Chondrocyte (in vitro differentiated cells): ENCODE measurements at regions not wholly inside any gene's neighbourhood (a gene's known extent, or its start where the extent isn't known, plus 50 kb on each side); places are given as distances from the start of the nearest gene placed in this dataset.
"Not testable (repeated sequence)": the region's sequence is repeated elsewhere in the genome, so short reads cannot be mapped to it uniquely, and the experiment has no call there.

Experiments used
- DNase-seq: peaks from one replicate; pipeline ENCODE4 v3.0.0; 2021; ENCODE audit warnings: mixed read lengths, low spot score
- H3K27ac Mint-ChIP-seq: one replicate; pipeline ENCODE4 v1.8.0; 2021; ENCODE audit warnings: mild to moderate bottlenecking, moderate library complexity, mixed read lengths; ENCODE audit not compliant: unreplicated experiment
- H3K27me3 Mint-ChIP-seq: 2 replicates; pipeline ENCODE4 v1.8.0; 2021; ENCODE audit warnings: low read depth, mixed read lengths
- H3K36me3 Mint-ChIP-seq: 2 replicates; pipeline ENCODE4 v1.8.0; 2021; ENCODE audit warnings: low read depth, mixed read lengths
- H3K4me1 Mint-ChIP-seq: 2 replicates; pipeline ENCODE4 v1.8.0; 2021; ENCODE audit warnings: low read depth, mild to moderate bottlenecking, mixed read lengths
- H3K4me3 Mint-ChIP-seq: one replicate; pipeline ENCODE4 v1.8.0; 2021; ENCODE audit warnings: mild to moderate bottlenecking, moderate library complexity, mixed read lengths; ENCODE audit not compliant: unreplicated experiment
- H3K9me3 Mint-ChIP-seq: 2 replicates; pipeline ENCODE4 v1.8.0; 2021; ENCODE audit warnings: low read depth, mixed read lengths
- CTCF ChIP-seq: fragments of 200-600 bp; sonication (generic); IDR thresholded peaks from 2 replicates; pipeline ENCODE4 v1.5.0; 2021; ENCODE audit warnings: antibody characterized with exemption, mild to moderate bottlenecking, moderate library complexity

GRCh38 chr22:44569561-44569991 lies 71.5 kb upstream of the RTL6 start:
- Mint-ChIP-seq H3K36me3 (peaks cover 2% of the 10 kb centered on the region), H3K27me3 (peaks cover 5% of the 10 kb centered on the region), H3K27ac (no peak overlapping the region), H3K4me3 (no peak overlapping the region), H3K4me1 (peaks cover 7% of the 10 kb centered on the region), H3K9me3 (peaks cover 18% of the 10 kb centered on the region)
- no peak for TF ChIP-seq CTCF
- DNase-seq, result no peak

DNA sequence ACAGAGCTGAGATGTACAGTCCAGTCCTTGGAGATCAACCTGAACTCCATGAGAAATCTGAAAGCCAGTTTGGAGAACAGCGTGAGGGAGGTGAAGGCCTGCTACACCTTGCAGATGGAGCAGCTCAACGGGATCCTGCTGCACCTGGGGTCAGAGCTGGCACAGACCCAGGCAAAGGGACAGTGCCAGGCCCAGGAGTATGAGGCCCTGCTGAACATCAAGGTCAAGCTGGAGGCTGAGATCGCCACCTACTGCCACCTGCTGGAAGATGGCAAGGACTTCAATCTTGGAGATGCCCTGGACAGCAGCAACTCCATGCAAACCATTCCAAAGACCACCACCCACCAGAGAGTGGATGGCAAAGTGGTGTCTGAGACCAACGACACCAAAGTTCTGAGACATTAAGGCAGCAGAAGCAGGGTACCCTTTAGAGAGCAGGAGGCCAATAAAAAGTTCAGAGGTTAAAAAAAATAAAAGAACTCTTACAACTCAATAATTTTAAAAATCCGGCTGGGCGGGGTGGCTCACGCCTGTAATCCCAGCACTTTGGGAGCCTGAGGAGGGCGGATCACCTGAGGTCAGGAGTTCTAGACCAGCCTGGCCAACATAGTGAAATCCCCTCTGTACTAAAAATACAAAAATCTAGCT lies 69.9 kb upstream of the RTL6 start:
- Mint-ChIP-seq H3K4me1 (no peaks in the 10 kb centered on the region), H3K4me3 (no peak overlapping the region), H3K27me3 (peaks cover 3% of the 10 kb centered on the region), H3K9me3 (peaks cover 32% of the 10 kb centered on the region), H3K27ac (no peak overlapping the region), H3K36me3 (peaks cover 6% of the 10 kb centered on the region)
- no peak for DNase-seq
- TF ChIP-seq CTCF, result peak; percentile 77

- H3K36me3 Mint-ChIP-seq, H3K4me3 Mint-ChIP-seq, H3K27ac Mint-ChIP-seq, H3K27me3 Mint-ChIP-seq, H3K4me1 Mint-ChIP-seq, DNase-seq: not testable (repeated sequence)
- peaks cover 32% of the 10 kb centered on the region for H3K9me3 Mint-ChIP-seq
These were observed 69.4 kb upstream of the RTL6 start for GRCh38 chr22:44567378-44567841.

DNA sequence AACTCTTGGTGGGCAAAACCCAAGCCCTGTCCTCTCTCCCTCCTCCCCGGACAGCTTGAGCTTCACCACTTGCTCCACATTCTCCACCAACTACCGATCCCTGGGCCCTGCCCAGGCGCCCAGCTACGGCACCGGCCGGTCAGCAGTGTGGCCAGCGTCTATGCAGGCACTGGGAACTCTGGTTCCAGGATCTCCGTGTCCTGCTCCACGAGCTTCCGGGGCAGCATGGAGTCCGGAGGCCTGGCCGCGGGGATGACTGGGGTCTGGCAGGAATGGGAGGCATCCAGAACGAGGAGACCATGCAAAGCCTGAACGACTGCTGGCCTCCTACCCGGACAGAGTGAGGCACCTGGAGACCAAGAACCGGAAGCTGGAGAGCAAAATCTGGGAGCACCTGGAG lies 68.9 kb upstream of the RTL6 start:
- Mint-ChIP-seq H3K9me3 (peaks cover 34% of the 10 kb centered on the region), H3K27me3 (peaks cover 3% of the 10 kb centered on the region), H3K36me3 (peaks cover 6% of the 10 kb centered on the region), H3K27ac (no peak overlapping the region), H3K4me3 (no peak overlapping the region), H3K4me1 (no peaks in the 10 kb centered on the region)
- no peak for TF ChIP-seq CTCF
- DNase-seq, result no peak

- H3K36me3 Mint-ChIP-seq, H3K4me1 Mint-ChIP-seq, DNase-seq, H3K4me3 Mint-ChIP-seq, H3K27me3 Mint-ChIP-seq, H3K27ac Mint-ChIP-seq: not testable (repeated sequence)
- H3K9me3 Mint-ChIP-seq, result peaks cover 28% of the 10 kb centered on the region
These were observed 64.6 kb upstream of the RTL6 start for GRCh38 chr22:44562651-44563050.

GRCh38 chr22:44561139-44561840 lies 63.3 kb upstream of the RTL6 start:
- DNase-seq, result no peak
- H3K27ac Mint-ChIP-seq, result no peak overlapping the region
- peaks cover 10% of the 10 kb centered on the region for H3K27me3 Mint-ChIP-seq
- H3K9me3 Mint-ChIP-seq, result peaks cover 28% of the 10 kb centered on the region
- H3K4me3 Mint-ChIP-seq, result no peak overlapping the region
- no peak for TF ChIP-seq CTCF
- peaks cover 6% of the 10 kb centered on the region for H3K36me3 Mint-ChIP-seq
- no peaks in the 10 kb centered on the region for H3K4me1 Mint-ChIP-seq

DNA sequence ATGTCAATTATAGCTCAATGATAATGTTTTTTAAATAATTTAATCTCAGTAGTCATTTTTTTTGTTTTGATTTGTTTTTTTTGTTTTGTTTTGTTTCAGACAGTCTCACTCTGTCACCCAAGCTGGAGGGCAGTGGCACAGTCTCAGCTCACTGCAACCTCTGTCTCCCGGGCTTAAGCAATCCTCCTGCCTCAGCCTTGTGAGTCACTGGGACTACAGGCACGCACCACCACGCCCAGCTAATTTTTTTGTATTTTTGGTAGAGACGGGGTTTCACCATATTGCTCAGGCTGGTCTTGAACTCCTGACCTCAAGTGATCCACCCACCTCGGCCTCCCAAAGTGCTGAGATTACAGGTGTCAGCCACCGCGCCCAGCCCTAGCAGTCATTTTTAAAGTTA lies 60.6 kb upstream of the RTL6 start:
- H3K4me3 Mint-ChIP-seq, H3K4me1 Mint-ChIP-seq, H3K36me3 Mint-ChIP-seq, H3K27ac Mint-ChIP-seq, DNase-seq, H3K9me3 Mint-ChIP-seq: not testable (repeated sequence)
- H3K27me3 Mint-ChIP-seq, result peaks cover 29% of the 10 kb centered on the region

GRCh38 chr22:44557872-44558271 lies 59.8 kb upstream of the RTL6 start:
- not testable (repeated sequence) for H3K36me3 Mint-ChIP-seq, DNase-seq, H3K4me1 Mint-ChIP-seq, H3K27ac Mint-ChIP-seq, H3K9me3 Mint-ChIP-seq, H3K4me3 Mint-ChIP-seq
- peaks cover 29% of the 10 kb centered on the region for H3K27me3 Mint-ChIP-seq
